ENCODE measurements at regions not wholly inside any gene's neighbourhood (a gene's known extent, or its start where the extent isn't known, plus 50 kb on each side); places are given as distances from the start of the nearest gene placed in this dataset.

DNA sequence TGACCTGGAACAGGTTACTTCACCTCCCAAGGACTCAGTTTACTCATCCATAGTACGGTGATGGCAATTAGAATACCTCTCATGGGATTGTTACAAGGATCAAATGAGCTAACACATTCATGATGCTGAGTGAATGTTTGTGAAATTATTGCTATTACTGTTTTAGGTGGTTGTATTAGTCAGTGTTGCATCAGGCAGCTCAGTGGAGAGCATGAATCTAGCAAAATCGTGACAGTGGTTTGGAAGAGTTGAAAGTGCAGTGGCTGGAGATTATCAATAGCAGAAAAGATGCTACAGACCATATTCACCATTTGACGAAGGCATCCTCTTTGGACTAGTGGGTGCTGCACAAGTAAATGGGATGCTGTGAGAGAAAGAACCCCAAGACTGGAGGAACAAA lies 50.4 kb upstream of the CTNNBL1 start:
- DNase-seq (ENCODE audit: low spot score), result no peak

DNA sequence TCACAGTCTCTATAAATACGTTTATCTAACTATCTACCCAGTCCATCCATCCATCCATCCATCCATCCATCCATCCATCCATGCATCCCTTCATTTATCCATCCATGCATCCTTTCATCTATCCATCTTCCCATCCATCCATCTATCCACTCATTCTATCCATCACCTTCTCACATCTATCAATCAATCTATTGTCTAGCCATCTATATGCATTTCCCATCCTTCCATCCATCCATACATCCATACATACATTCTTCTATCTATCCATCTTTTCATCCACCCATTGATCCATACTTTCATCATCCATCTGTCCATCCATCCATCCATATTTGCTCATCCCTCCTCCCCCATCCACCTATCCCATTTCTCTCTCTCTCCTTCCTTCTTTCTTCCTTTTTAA lies 51.6 kb upstream of the CTNNBL1 start:
- DNase-seq (ENCODE audit: low spot score), result no peak

DNA sequence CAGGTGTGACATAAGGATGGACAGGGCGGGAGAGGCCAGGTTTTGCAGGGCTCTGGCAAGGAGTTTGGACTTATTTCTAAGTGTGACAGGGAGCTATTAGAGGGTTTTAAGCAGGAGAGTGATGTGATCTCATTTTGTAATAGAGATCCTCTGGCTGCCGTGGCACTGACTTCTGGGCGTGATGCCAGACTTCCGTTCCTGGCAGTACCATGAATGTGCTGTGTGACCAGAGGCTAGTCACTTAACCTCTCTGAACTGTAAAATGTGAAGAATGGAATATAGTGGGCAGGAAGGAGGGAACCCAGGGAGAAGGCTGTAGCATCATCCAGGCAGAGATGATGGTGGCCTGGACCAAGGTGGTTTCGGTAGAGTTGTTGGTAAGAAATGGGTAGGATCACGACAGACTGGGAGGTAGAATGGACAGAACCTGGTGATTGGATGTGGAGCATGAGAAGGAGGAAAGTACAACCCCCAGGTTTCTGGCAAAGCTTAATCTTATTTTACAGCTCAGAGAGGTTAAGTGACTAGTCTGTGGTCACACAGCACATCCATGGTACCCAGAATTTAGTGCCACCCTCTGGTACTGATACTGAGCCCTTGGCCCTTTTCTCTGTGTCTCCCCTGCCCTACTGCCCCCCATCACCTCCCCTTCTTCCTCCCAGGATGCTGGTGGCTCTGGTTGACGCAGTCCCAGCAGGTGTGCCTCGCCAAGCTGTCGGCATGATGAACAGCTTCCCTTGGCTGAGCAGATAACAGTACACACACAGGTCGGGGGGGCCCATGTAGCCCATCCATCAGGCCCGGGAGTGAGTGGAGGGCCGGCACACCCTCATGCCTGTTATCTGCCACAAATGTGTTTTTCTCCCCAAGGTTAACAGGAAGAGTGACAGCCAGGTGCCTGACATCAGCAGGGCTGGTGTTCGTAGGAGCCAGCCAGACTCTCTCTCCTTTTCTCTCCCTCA lies 52.9 kb upstream of the CTNNBL1 start:
- DNase-seq (ENCODE audit: low spot score), result no peak

DNA sequence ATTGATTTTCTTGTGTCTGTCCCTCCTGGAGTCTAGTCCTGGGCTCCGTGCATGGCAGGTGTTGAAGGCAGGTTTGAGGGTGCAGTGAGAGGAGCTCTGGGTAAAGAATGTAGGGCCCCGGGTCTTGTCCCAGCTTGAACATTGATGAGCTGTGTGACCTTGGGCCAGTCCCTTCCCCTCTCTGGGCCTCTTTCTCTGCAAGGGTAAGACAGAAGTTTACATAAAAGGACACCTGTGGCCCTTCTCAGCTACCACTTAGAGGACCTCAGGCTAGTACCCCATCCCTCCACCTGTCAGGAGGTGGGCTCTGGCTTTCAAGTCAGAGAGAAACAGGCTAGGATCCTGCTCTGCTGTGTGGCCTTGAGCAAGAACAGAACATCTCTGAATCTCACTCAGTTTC lies 55.3 kb upstream of the CTNNBL1 start:
- DNase-seq (ENCODE audit: low spot score), result no peak

DNA sequence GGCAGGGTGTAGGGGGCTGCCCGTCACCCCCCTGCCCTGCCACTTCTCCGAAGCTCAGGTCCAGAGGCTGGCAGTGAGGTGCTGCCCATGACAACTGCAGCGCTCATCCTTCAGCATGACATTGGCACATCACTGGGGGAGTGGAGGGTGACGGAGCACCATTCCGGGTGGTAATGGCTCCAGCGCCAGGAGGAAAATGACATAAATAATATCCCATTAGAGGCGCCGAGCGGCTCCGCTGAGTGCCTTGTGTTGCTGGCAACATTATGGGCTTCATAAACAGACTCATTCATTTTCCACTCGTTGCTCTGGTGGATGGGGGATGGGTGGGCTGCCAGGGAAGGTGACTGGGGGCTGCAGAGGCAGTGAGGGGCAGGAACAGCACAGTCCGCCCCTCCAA lies 56.9 kb upstream of the CTNNBL1 start:
- DNase-seq (ENCODE audit: low spot score), result no peak

DNA sequence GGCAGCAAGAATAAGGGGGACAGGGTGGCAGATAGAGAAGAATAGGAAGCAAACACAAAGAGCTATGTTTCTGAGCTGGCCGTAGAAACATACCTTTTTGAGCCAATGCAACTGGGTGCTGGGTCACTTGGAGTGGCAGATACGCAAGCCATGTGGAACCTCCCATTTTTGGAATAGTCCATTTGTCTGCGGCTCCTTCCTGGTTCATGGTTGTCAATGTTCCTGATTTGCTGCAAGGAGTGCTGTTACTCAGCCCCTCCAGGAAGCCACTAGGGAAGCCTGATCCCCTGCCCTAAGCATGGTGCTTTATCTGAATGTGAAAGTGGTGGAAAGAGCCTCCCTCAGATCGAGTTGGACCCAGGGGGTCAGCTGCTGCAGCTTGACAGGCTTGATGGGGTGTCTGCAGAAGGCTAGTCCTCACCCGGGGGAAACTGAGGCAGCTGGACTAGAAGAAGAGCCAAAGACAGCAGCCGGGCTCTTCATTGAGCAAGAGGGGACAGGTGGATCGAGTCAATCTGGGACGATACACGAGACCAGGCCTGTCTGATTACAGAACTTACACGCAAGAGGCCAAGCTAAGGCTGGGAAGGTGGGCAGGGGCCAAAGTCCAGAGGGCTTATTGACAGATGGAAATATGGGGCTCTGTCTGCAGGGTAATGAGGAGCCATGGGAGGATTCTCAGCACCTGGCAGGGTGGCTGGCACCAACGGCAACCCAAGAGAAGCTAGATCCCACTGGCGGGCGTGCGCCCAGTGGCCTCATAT lies 57.4 kb upstream of the CTNNBL1 start:
- no peak for DNase-seq (ENCODE audit: low spot score)

DNA sequence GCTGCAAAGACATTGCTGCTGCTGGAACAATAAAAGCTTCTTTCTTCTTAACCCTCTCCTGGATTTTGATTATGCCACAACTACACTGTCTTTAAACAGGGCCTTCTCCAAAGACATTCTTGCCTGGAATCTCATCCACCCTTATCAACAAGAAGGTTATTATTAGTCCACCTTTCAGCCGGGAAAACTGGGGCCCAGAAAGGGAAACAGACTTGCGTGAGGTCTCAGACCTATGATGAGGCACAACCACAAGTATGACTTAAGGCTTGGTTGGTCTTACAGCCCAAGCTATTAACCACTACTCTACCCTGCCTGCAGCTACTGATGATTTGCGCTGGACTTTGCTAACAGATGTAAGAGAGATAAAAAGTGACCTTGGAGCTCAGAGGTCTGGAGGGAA lies 62.8 kb upstream of the CTNNBL1 start:
- DNase-seq (ENCODE audit: low spot score), result no peak

DNA sequence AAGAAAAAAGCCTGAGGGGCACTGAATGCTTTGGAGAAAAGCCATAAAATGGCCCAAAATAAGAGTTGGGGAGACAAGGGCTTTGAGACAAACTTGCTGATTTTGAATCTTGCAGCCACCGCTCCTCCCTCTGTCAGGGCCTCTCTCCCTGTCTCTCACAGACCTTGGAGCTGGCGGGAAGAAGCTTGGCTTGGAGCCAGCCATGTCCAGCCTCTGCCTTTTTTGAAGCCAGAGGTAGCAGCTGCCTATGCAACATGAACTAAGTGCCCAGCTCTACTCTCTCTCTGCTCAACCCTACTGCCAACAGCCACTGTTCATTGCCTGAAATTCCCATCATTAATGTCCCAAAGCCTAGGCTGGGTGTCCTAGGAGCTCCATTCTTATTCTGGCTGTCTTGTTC lies 63.7 kb upstream of the CTNNBL1 start:
- no peak for DNase-seq (ENCODE audit: low spot score)

DNA sequence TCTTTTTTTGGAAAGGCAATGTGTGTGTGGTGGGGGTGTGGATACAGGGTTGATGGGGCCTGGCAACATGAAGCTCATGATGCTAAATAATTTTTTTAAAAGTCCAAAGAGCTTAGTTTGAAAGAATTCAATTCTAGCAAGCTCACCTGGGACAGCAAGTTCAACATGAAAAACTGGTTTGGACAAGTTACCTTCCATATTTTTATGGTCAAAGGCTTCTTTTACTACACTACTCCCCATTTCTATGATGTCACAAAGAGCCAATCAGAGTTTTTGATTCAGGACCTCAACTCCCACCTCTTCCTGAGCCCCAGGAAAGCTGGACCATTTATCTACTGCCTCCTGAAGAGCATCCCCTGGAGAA lies 66.1 kb upstream of the CTNNBL1 start:
- no peak for DNase-seq (ENCODE audit: low spot score)

DNA sequence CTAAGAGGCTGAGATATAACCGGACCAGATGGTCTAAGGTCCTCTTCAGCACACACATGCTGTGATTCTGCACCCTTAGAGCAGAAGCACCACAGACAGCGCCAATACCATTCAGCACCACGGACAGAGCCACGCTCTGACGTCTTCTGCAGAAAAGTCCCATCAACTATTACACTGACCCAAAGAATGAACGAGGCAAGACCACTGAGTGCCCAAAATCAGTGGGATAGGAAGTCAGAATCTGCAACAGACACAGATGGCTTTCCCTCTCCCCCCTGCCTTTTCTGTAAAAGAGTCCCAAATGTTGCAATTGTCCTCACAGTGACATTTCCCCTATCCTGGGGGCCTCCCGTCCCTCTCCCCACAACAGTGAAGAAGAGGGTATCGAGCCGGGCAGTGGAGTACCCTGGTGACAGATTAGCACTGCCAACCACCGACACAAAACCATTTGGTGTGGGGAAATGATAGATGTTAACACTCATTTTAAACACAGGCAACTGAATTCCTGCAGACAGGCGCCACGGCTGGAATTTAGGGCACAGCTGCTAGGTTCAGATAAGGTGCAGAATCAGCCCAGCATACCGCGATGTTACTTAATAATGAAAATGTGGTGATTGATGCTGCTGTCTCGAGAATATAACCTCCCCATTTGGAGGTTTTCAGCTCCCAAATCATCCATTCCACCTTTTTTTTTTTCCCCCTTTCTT lies 66.6 kb upstream of the CTNNBL1 start:
- DNase-seq (ENCODE audit: low spot score), result no peak

DNA sequence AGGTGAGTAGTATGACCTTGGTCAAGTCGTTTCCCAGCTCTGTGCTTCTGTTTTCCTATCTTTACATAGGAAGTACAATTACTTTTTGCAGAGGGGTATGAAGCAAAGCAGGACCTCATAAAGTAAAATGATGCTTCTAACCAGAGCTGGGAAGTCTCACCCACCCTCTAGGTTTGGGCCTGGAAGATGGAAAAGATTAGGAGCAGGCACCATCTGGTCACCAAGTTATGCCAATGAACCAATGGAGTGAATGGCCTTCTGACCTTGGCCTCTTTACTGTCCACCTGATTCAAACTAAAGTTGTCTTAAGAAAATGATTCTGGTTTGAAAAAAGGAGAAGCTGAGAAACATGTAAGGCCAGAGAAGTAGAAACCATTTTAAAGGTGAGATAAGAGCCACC lies 68.9 kb upstream of the CTNNBL1 start:
- DNase-seq (ENCODE audit: low spot score), result no peak

DNA sequence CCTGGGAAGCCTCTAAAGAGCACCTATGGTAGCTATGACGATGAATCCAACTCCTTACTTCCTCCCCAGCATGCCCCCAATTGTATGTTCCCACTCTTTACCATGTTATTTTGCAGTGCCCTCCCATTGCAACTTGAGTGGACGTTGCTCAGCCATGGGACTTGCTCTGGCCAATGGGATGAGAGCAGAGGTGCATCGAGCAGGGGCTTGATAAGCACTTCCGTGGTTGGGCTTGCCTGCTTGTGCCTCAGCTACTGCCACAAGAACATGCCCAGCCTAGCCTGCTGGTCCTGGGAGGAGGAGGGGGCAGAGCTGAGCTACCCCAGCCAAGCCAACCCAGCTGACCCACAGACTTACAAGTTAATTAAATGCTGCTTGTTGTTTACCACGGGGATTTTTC lies 71.1 kb upstream of the CTNNBL1 start:
- no peak for DNase-seq (ENCODE audit: low spot score)

DNA sequence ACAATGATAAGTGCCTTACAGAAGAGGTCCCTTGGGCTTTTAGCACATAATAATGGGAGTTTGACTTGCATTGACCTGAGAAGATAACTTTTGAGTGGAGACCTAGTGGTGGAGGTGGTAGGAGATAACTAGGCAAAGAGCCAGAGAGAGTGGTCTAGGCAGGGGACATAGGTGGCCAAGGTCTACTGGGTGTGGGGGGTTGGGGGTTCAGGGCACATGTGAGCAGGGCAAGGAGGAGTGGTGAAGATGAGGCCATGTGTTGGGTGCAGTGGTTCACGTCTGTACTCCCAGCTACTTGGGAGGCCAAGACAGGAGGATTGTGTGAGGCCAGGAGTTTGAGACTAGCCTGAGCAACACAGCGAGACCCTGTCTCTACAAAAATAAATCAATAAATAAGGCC lies 74.3 kb upstream of the CTNNBL1 start:
- no peak for DNase-seq (ENCODE audit: low spot score)

DNA sequence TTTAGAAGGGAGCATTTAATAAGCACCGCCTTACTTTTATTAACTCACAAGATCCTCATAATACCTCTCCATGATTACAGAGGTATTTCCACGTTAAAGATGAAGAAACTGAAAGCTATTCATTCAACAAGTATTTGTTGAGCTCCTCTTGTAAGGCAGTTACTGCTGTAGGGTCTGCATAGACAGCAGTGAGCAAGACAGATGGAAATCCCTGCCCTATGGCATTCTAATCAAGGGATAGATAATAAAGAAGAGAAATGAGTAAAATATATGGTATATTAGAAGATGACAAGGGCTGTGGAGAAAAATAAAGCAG lies 77.8 kb upstream of the CTNNBL1 start:
- DNase-seq (ENCODE audit: low spot score), result no peak

DNA sequence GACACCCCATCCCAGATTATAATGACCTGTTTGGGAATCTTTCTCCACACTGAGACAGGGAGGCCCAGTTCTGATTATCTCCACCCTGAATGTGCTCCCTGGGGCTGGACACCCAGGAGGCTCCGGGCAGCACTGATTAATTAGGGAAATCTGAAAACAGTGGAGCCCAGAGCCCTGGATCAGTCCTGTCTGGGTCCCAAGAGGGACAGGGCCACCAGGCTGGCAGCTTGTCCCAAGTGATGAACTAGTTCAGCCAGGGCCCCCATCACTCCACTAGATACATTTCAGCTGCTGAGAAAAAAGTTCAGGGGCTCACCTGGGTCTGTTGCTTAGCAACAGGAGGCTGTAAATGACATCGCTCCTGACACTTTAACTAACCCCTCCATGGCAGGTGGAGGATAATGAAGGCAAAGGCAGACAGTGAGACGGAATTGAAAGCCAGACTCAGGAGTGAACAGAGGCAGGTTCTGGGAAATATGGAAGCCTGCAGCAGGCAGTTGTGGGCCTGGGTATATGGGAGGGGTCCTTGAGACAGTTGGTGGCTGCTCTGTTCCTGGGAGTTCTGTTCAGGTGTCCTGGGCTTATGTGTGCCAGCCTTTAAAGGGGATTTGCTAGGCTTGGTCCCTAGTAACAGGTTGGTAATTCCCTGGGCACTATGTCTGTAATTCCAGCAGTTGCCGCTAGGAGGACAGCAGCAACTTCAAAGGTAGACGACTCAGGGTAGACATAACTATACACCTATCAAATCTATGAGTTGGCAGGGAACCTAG lies 78.3 kb upstream of the CTNNBL1 start:
- peak; percentile 62 for DNase-seq (ENCODE audit: low spot score)

DNA sequence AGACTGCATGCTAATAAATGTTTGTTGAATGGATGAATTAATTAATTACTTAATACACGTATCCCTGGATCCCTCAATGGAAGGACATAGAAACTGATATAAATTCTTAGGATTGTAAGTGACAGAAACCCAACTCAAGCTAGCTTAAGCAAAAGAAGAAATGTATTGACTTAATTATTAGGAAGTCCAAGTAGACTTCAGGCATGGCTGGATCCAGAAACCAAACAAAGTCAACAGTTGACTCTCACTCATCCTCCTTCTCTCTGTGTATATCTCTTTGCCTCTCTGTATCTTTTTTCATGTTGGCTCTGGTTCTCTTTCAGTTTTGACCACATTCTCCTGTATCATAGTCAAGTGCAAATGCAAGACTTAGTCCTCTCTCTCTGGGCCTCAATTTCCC lies 82.0 kb upstream of the CTNNBL1 start:
- no peak for DNase-seq (ENCODE audit: low spot score)

DNA sequence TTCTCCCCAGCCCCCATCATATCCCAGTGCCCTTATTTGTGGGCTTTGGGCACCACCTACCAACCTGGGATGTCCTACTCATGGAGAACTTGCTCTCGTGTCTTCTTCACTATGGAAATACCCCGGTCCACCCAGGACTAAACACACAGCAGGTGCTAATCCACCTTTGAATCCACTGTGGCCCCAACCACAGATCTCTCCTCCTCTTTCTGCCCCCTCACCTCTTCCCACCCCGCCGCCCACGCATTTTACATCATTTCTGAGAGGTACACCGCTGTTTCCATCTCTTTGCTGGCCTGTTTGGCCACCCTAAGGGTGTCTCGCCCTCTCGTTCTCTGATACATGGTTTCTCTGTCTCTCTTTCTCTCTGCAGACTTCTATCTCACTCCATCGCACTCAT lies 82.5 kb upstream of the CTNNBL1 start:
- no peak for DNase-seq (ENCODE audit: low spot score)

DNA sequence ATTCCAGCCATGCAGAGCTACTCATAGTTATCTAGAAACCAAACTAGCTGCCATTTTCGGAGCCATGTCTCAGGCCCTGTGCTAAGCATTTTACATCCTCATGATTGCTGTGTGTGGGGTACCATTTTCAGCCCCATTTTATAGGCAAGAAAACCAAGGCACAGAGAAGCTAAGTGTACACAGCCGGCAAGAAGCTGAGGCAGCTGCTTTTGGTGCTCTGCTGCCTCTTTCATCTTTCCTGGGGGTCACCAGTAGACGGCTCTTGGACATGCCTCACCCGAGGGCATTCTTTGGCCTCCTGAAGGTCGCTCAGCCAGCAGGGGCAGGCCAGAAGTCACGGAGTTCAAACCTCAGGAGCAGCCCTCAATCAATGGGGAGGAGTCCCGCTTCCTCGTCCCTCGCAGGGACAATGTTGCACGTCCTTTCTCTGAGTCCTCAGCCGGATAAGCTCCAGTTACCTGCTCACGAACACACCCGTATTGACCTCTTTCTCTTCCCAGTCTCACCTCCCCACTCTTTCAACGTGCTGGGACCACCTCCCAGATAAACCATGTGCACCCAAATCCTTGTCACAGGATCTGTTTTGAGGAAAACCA lies 82.6 kb upstream of the BLCAP start:
- no peak for DNase-seq (ENCODE audit: low spot score)

DNA sequence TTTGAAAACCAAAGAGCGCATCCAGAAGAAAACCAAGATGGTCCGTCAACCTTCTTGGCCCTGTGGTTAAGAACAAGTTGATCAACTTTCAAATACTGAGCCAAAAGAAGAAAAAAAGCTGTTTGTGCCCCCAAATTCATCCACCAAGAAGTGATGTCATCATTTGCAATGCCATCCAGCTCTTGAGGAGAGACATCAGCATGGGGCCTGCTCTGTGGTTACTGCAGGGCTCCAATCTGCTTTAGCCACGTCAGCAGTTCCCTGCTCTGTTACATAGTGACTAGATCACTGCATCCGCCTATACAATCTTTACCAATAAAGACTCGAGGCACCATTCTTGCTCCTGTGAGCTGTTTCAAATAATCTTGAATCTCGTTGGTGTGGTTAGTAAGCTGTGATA lies 75.0 kb upstream of the BLCAP start:
- DNase-seq (ENCODE audit: low spot score), result no peak

DNA sequence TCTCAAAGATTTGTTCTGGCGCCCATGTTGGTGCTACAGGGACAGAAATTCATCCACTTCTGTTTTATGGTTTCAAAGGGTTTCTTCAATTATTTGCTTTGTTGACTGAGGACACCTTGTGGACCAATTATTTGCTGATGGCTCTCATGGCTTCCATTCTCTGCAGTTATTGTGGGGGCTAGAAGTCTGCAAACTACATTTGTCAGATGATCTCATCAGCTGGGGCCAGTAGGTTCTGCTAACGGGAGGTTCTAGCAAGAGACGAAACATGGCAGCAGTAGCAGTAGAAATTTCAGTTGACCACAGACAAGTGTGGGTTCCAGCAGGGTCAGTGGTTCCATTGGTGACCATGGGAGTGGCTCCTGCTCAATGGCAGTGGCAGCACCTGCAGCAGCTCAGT lies 72.8 kb upstream of the BLCAP start:
- no peak for DNase-seq (ENCODE audit: low spot score)

DNA sequence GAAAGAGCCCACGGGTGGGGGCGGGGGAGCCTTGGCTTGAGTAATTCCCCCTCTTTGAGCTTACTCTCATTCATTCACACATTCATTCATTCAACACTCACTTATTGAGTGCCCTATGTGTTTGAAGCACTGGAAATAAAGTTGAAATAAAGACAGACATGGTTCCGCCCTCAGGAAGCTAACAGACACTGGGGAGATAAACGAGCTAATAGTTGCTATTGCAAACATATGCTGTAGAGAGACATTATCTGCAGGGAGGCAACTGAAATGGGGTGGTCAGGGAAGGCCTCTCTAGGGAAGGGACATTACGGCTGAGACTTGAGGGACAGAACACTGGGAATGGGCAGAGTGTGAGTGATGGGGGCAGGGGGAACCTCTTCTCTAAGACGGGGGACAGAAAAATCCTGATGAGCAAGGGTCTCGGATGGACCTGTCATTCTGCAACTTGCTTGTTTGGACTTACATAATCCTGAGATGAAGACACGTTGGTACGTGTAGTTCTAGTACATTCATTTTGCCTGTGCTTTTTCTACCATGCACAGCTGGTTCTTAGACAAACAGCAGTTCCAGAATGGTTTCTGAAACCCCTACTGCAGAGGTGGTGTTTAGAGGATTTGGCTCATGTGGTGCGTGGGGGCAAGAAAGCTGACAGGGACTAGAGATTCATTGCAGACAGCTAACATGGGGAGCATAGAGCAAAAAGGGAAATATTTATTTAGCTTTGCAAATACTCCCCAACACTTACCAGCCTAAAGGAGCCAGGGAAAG lies 71.1 kb upstream of the BLCAP start:
- DNase-seq (ENCODE audit: low spot score), result no peak

Measured in D341Med (cell line).